ENCODE measurements at regions not wholly inside any gene's neighbourhood (a gene's known extent, or its start where the extent isn't known, plus 50 kb on each side); places are given as distances from the start of the nearest gene placed in this dataset.

GRCh38 chr9:87342743-87343142 lies 154.9 kb upstream of the DAPK1 start:
- TF ChIP-seq TAF1 (IDR thresholded peaks at IDR 0.05; ENCODE audit: borderline replicate concordance, low read depth, low read length) (no peak), POLR2AphosphoS5 (IDR thresholded peaks at IDR 0.05; ENCODE audit: low read depth, low read length) (no peak)

Data from GM12892 (cell line).